Smooth muscle cell (in vitro differentiated cells): ENCODE measurements at regions not wholly inside any gene's neighbourhood (a gene's known extent, or its start where the extent isn't known, plus 50 kb on each side); places are given as distances from the start of the nearest gene placed in this dataset.
A peak's percentile ranks its signal among the peaks of the same experiment; 100 is the strongest.

ENCODE experiments used
- DNase-seq: peaks from one replicate; lab custom pipeline; 2025; ENCODE audit not compliant: unreplicated experiment; lab: John Stamatoyannopoulos, UW
- H2AFZ ChIP-seq: fragments of 200-600 bp; sonication (generic); 2 replicates; pipeline ENCODE4 v1.6.0; 2016; ENCODE audit warnings: antibody characterized with exemption, low read depth, mild to moderate bottlenecking
- H3F3A ChIP-seq: fragments of 200-600 bp; sonication (generic); 2 replicates; pipeline ENCODE4 v1.6.0; 2017; ENCODE audit warnings: antibody characterized with exemption, low read depth
- H3K27ac ChIP-seq: fragments of 200-600 bp; sonication (generic); 2 replicates; pipeline ENCODE4 v1.5.1; 2016; ENCODE audit warnings: low read depth, mild to moderate bottlenecking
- H3K27me3 ChIP-seq: fragments of 200-600 bp; sonication (generic); 2 replicates; pipeline ENCODE4 v1.6.1; 2016; ENCODE audit warnings: low read depth, mild to moderate bottlenecking
- H3K36me3 ChIP-seq: fragments of 200-600 bp; sonication (generic); 2 replicates; pipeline ENCODE4 v1.5.1; 2016; ENCODE audit warnings: low read depth
- H3K4me1 ChIP-seq: fragments of 200-600 bp; sonication (generic); 2 replicates; pipeline ENCODE4 v1.5.1; 2016; ENCODE audit warnings: low read depth
- H3K4me2 ChIP-seq: fragments of 200-600 bp; sonication (generic); 2 replicates; pipeline ENCODE4 v1.6.0; 2016; ENCODE audit warnings: mild to moderate bottlenecking
- H3K4me3 ChIP-seq: fragments of 200-600 bp; sonication (generic); 2 replicates; pipeline ENCODE4 v1.5.1; 2016; ENCODE audit warnings: mild to moderate bottlenecking
- H3K79me2 ChIP-seq: fragments of 200-600 bp; sonication (generic); 2 replicates; pipeline ENCODE4 v1.6.0; 2016; ENCODE audit warnings: low read depth, mild to moderate bottlenecking
- H3K9ac ChIP-seq: fragments of 200-600 bp; sonication (generic); 2 replicates; pipeline ENCODE4 v1.6.0; 2016; ENCODE audit warnings: low read depth
- H3K9me3 ChIP-seq: fragments of 200-600 bp; sonication (generic); replicated peaks from 2 replicates; pipeline ENCODE4 v1.5.1; 2016; ENCODE audit warnings: low read depth
- H4K20me1 ChIP-seq: fragments of 200-600 bp; sonication (generic); 2 replicates; pipeline ENCODE4 v1.6.0; 2016; ENCODE audit warnings: low read depth
- WGBS: methylation state at CpG from one replicate; pipeline ENCODE4 v1.1.7; 2016; ENCODE audit warnings: low lambda C conversion rate; 5-methylcytosine and 5-hydroxymethylcytosine counted together
- TF ChIP-seq, protein P1 (sequence below): fragments of 200-600 bp; sonication (generic); IDR thresholded peaks from 2 replicates; pipeline ENCODE4 v1.5.1; 2017; ENCODE audit warnings: borderline replicate concordance, mild to moderate bottlenecking, antibody characterized with exemption; ENCODE audit not compliant: insufficient read depth, poor library complexity, severe bottlenecking

DNA sequence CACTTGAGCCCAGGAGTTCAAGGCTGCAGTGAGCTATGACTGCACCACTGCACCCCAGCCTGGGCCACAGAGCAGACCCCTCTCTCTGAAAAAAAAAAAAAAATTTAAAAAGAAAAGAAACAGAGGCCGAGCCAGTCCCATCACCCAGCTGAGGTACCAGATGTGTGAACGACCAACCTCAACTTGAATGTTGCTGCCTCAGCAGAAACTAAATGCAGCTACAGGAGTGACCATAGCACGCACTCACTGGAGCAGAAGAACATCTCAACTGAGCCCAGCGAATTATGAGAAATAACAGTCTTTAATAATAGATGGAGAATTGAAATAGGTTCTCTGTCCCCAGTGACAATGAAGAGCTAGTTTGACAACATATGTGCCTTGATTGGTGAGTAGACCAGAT is 53.1 kb upstream of the ST8SIA6 start:
- H3K4me3 ChIP-seq, result no peak overlapping the region
- H4K20me1 ChIP-seq, result no peaks in the 10 kb centered on the region
- H3F3A ChIP-seq, result no peaks in the 10 kb centered on the region
- no peak overlapping the region for H2AFZ ChIP-seq
- H3K9me3 ChIP-seq, result no peaks in the 10 kb centered on the region
- WGBS, result 97% methylated on average over 4 of the region's 4 CpGs
- TF ChIP-seq, protein P1, sequence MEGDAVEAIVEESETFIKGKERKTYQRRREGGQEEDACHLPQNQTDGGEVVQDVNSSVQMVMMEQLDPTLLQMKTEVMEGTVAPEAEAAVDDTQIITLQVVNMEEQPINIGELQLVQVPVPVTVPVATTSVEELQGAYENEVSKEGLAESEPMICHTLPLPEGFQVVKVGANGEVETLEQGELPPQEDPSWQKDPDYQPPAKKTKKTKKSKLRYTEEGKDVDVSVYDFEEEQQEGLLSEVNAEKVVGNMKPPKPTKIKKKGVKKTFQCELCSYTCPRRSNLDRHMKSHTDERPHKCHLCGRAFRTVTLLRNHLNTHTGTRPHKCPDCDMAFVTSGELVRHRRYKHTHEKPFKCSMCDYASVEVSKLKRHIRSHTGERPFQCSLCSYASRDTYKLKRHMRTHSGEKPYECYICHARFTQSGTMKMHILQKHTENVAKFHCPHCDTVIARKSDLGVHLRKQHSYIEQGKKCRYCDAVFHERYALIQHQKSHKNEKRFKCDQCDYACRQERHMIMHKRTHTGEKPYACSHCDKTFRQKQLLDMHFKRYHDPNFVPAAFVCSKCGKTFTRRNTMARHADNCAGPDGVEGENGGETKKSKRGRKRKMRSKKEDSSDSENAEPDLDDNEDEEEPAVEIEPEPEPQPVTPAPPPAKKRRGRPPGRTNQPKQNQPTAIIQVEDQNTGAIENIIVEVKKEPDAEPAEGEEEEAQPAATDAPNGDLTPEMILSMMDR, result no peak
- no peak overlapping the region for H3K4me2 ChIP-seq
- DNase-seq, result no peak
- H3K9ac ChIP-seq, result no peak overlapping the region
- H3K4me1 ChIP-seq, result peaks cover 9% of the 10 kb centered on the region
- H3K27ac ChIP-seq, result no peak overlapping the region
- no peaks in the 10 kb centered on the region for H3K36me3 ChIP-seq
- H3K79me2 ChIP-seq, result no peaks in the 10 kb centered on the region
- H3K27me3 ChIP-seq, result no peaks in the 10 kb centered on the region

DNA sequence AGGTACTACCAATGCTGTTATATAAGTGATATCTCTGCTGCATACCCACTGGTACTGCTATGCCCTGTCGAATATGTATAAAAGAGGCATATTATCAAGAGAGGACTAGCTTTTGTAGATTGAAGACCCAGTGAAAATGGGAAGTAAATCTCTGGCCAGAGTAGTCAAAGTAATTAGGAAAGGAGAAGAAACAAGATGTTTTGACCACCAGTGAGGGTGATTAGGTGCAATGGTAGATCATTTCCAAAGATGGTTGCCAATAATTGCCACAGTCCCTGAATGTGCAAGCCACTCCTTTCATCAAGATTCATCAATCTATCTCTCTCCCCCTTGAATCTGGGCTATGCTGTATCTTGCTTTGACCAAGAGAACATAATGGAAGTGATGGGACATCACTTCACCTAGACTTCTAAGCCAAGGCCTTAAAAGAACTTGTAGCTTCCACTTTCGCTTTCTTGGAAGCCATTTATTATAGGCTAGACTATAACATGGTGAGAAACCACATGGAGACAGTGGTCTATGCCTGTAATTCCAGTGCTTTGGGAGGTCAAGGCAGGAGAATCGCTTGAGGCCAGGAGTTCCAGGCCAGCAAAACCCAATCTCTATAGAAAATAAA is 52.6 kb upstream of the ST8SIA6 start:
- Histone ChIP-seq H3K4me3 (no peak overlapping the region), H3F3A (no peaks in the 10 kb centered on the region), H3K4me2 (no peak overlapping the region), H3K4me1 (peaks cover 5% of the 10 kb centered on the region), H2AFZ (no peak overlapping the region), H3K79me2 (no peaks in the 10 kb centered on the region), H3K9me3 (no peaks in the 10 kb centered on the region), H3K9ac (no peak overlapping the region), H4K20me1 (no peaks in the 10 kb centered on the region), H3K27ac (no peak overlapping the region), H3K27me3 (no peaks in the 10 kb centered on the region), H3K36me3 (no peaks in the 10 kb centered on the region)
- DNase-seq, result no peak
- TF ChIP-seq, protein P1, result no peak
- WGBS, result 98% methylated on average over 3 of the region's 3 CpGs

DNA sequence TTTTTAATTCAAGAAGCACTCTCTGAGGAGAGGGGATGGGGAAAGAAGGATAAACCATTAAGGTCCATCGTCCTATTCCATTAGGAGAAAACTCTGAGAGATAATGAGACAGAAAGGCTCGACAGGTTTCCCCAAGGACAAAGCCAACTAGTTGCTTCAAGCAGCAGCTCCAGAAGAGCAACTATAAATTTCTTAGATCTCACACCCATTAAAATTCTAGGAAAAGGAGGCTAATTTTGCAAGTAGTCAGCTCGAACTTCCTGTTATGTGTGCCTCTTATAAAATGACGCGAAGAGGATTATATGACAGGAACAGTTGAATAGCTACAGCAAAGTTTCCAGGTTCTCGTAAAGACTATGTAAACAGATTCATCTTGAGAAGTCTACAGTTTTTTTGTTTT is 52.0 kb upstream of the ST8SIA6 start:
- H3K9ac ChIP-seq, result no peak overlapping the region
- 74% methylated on average over 6 of the region's 6 CpGs for WGBS
- H3K79me2 ChIP-seq, result no peaks in the 10 kb centered on the region
- H3K4me1 ChIP-seq, result peaks cover 5% of the 10 kb centered on the region
- H3K27me3 ChIP-seq, result no peaks in the 10 kb centered on the region
- no peaks in the 10 kb centered on the region for H4K20me1 ChIP-seq
- TF ChIP-seq, protein P1, result no peak
- H3F3A ChIP-seq, result no peaks in the 10 kb centered on the region
- no peak for DNase-seq
- H3K36me3 ChIP-seq, result no peaks in the 10 kb centered on the region
- H3K27ac ChIP-seq, result no peak overlapping the region
- peak overlapping the region; percentile 4 for H2AFZ ChIP-seq
- H3K4me2 ChIP-seq, result no peak overlapping the region
- no peaks in the 10 kb centered on the region for H3K9me3 ChIP-seq
- H3K4me3 ChIP-seq, result no peak overlapping the region
